ENCODE measurements at regions not wholly inside any gene's neighbourhood (a gene's known extent, or its start where the extent isn't known, plus 50 kb on each side); places are given as distances from the start of the nearest gene placed in this dataset.

DNA sequence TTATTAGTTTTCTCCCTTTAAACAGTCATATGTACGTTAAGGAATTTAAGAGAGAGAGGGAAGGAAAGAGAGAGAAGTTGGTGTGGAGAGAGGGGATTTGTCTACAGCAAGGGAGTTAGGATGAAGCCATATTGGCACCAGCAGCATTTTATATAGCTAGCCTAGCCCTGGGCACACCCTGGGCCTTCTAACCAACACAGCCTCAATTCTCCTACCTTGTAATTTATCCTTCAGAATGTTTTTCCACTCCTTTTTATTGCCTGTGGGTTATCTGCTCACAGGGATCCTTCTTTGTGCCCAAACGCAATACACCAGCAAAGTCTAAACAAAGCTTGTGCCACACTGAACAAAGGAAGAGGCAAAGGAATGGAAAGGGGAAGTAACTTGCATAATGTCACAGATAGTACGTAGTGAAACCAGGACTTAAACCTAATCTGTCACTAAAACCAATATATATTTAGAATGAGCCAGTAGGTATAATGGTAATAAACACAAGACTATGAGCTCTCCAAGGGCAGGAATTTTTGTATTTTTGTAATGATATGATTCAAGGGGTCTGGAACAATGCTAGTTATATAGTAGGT lies 613.8 kb upstream of the TENM4 start:
- DNase-seq (ENCODE audit: low spot score), result no peak

DNA sequence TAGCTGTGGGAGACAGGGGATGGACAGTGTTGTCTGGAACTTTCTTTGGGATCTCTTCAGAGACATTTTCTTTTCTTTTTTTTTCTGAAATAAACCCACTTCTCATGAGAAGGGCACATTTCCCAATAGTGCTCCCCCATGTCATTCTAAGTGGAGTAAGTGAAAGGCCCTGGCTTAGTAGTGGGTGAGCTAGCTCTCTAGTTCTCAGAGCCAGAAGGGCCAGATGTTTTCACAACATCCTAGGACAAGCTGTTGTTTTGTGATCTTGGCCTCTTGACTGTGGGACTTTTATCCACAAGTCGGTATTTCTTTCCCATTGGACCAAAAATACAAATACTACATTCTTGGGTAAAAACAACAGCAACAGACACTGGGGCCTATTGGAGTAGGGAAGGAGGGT lies 607.7 kb upstream of the TENM4 start:
- no peak for DNase-seq (ENCODE audit: low spot score)

DNA sequence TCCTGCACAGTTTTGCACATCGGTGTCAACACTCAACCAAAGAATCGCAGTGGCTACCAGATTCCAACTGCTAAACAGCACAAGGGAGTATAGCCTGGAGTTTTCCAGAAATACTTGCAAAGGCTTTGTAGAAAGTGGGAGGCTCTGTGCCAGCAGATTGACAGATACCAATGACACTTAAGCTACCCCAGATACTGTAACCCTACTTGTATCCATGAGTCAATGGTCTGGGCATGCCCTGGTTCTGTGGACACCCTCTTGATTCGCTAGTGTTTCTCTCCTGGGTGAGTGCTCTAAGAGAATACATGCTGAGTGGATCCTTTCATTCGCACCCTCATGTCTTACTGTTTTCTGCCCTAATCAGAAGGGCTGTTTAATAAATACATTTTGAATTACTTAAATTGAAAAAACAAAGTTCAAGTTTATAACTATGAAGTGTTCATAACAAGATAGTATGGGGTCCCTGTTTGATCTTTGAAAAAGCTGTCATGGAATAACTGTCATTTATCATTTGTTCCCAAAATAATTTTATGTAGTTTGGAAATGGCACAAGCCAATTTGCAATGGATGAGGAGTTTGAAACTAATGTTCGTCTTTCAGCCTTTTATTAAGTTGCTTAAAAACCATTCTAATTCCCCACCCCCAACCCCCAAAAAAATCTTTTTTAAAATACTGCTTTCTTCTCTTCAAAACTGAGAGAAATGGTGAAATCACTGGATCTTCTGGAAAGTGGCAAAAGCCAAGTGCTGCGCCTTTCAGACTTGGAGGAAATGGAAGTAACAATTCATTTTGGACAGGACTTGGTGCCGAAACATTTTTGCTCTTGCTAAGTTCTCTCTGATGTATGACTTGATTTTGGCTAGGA lies 600.5 kb upstream of the TENM4 start:
- DNase-seq (ENCODE audit: low spot score), result no peak

DNA sequence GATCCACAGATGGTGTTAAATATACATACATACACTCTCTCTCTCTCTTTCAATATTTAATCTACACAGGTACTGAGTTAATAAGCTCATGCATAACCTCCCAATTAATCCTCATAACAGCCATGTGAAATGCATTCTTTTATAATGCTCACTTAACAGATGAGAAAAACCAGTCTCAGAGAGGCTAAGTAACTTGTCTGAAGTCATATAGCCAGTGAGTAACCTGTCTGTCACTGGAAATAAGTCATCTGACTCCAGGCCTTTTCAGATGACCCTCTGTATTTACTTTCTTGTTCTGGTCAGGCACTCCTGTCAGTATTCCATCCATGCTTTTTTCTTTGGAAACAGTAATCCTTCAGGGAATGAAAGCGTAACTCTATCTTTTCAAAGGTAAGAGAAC lies 594.0 kb upstream of the TENM4 start:
- no peak for DNase-seq (ENCODE audit: low spot score)

DNA sequence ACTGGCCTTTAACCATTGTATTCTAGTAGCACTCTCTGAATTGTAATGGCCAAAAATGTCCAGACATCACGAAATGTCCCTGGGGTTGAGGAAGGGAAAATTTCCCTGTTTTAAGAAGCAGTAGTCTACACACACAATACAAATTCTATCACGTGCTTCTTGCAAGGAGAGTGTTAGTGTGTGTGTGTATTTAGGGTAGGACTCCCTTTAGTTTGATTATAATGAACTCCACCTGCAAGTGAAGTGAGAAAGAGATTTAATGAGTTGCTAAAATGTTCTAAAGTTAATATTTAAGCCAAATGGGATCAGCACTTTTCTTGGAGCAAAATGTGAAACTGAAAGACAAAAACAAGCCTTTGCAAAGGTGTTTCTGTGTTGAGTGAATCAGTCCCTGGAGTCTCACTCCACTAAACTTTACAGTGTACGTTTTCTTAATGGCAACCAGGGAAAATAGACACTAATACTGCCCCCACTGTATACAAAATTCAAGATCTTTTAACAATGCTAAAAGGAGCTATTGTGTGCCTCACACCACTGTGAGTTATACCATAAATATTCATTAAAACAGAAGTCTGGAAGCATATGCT lies 590.3 kb upstream of the TENM4 start:
- no peak for DNase-seq (ENCODE audit: low spot score)

DNA sequence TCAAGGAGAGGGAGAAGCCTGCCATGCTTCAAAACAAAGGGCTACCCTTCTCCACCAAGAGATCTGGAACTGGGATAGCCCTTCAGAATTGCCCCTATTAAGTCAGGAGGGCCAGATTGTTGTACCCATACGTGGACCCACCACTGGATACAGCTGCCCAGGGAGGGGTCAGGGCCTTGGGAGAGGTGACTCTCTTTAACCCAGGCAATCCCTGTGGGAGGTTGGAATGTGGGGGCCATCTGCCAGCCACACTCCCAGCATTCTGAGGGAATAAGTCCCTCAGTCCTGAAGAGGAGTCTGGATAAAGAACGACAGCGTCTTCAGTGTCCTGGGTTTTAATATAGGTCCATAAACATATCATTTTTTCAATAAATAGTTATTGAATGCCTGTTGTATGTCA lies 588.2 kb upstream of the TENM4 start:
- DNase-seq (ENCODE audit: low spot score), result no peak

DNA sequence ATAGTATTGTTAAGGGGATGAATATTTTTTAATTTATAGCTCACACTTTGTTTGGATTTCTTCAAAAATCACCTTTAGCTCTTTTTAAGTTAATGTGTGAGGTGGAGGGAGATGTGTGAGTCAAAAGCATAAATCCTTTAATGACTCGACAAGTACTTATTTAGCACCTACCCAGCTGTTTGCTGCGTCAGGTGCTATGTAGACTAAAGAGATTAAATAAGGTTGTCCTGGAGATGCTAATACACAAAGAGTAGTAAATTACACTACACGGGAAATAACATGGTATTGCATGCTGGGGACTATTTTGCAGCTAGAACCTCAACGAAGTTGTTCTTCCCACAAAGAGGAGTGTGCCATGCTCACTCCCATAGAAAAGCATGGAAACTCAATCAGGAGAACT lies 583.3 kb upstream of the TENM4 start:
- DNase-seq (ENCODE audit: low spot score), result no peak

DNA sequence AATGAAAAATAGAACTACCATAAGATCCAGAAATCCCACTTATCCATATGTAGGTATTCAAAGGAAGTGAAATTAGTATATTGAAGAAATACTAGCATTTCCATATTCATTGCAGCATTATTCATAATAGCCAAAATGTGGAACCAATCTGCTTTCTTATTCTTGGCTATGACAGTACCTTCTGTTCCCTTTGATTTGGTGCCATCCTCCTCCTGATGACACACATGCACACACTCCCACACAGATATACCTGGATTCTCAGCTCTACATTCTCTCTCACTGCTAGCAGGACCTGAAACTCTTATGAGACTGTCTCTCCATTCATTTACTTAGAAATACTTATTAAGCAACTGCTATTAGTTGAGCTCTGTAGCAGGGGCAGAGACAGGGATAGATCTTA lies 582.6 kb upstream of the TENM4 start:
- DNase-seq (ENCODE audit: low spot score), result no peak

DNA sequence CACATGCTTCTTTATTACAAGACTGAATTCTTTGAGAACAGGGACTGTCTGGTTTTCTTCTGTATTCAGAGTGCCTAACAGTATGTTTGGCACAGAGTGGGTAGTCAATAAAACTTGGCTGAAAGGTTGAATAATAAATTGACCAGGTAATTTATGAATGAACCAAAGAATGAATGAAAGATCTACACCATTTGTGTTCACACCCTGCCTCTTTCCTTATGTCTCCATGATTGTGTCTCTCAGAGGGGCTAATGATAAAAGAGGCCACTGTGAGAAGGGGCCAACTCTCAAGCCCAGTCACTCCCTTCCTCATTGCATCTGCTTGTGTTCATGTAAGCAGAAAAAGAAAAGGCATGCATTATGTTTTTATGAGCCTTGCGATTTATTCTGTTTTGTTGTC lies 569.7 kb upstream of the TENM4 start:
- no peak for DNase-seq (ENCODE audit: low spot score)

DNA sequence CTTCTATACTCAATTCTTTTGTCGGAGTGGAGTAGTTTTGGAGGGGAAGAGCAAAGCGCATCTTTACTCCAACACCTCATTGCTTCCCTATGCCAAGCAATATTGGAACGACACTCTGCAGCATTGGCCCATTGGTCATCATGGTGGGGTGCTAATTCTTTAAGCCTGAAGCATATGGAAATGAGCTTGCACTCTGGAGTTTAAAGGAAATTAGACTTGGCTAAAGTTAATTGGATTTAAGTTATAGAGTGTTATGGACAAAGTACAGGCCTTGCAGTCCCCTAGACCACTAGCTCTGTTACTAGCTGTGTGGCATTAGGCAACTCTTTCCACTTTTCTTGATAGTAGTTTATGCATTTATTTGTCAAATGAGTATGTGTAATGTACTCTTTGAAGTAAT lies 568.3 kb upstream of the TENM4 start:
- no peak for DNase-seq (ENCODE audit: low spot score)

DNA sequence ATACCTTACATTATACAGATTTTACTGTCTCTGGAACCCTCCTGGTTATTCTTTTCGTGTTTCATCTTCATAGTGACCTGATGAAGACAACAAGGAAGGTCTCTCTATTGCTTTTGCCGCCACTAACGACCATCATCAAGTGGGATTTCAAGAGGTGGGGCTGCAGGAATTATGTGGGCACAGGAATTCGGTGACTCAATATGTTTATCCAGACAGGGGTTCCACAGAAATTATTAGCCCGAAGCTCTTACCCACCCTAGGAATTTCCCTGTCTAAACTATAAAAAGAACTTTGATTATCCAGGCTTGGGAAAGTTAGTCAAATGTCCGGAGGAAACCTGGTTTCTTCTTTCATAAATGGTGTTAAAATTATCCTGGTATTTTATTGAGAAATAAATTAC lies 566.8 kb upstream of the TENM4 start:
- no peak for DNase-seq (ENCODE audit: low spot score)

DNA sequence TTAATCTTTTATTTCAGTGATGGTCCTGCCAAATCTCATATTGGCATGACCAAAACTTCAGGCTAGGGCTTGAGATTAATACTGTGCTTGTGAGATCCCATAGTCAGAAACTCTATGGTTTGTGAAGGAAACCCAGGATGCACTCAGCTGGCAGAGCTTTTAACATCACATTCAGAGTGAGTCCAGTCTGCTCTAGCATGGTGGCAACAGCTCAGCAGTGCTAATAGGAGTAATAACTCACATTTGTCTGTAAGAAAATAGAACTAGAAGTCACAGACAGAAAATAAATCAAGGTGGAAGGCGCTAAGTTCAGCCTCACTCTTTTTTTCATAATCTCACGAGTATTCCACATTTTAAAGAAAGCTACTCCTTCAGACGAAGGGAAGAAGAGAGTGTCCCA lies 549.3 kb upstream of the TENM4 start:
- DNase-seq (ENCODE audit: low spot score), result no peak

DNA sequence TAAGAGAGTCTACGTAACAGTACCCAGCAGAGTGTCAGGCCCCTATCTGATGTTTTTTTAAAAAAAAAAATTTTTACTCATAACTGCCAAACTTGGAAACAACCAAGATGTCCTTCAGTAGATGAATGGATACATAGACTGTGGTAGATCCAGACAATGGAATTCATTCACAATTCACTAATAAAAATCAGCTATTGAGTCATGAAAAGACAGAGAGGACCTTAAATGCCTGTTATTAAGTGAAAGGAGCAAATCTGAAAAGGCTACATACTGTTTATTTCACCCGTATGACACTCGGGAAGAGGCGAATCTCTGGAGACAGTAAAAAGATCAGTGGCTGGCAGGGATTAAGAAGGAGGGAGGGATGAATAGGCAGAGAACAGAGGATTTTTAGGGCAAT lies 541.4 kb upstream of the TENM4 start:
- no peak for DNase-seq (ENCODE audit: low spot score)

DNA sequence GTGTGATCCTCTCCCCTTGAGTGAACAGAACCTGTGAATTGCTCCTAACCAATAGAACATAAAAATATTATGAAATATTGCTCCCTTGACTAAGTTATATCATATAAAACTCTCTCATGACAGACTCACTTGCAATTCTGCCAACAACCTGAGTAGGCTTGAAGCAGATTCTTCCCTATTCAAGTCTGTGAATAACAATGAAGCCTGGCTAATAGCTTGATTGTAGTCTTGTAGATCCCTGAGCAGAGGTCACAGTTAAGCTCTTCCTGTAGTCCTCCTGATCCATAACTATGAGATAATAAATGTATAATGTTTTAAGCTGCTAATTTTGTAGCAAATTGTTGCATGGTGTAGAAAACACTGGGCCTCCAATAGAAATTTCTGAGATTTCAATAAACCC lies 540.1 kb upstream of the TENM4 start:
- no peak for DNase-seq (ENCODE audit: low spot score)

DNA sequence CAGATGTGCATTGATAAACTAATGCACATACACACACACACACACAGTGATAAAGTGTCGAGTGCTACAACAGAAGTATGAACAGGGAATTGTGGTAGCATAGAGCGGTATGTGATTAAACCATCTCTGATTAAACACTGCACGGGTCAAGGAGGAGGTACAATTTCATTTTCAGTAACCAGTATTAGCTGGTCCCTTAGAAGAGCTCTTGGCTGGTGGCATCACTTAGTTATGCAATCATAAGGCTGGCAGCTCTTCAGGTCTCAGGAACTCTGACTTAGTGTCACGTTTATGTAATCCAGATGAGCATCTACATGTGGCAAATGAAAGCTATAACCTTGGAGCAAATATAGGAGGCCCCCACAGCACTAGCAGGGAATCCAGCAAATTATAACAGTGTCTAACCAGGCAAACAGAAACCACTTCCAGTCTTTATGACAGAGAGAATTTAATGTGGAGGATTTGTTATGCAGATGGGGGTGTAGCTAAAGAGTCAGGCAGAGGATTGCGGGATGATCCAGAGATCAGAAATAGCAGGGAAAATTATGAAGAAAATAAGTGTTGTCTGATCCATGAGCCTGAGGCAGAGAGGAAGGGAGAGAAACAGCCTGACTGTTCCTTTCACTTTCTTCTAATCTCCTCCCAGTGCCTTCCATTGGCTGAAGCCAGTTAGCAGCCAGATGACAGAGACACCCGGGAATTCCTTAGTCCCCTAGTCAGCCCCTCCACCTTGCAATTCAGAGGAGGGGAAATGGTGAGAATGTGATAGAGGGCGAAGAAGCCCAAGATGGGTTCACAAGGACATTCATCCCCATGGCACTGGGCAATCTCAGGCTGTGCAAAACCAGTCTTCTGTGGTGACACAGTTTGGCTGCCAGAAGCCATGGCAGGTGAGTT lies 533.1 kb upstream of the TENM4 start:
- no peak for DNase-seq (ENCODE audit: low spot score)

DNA sequence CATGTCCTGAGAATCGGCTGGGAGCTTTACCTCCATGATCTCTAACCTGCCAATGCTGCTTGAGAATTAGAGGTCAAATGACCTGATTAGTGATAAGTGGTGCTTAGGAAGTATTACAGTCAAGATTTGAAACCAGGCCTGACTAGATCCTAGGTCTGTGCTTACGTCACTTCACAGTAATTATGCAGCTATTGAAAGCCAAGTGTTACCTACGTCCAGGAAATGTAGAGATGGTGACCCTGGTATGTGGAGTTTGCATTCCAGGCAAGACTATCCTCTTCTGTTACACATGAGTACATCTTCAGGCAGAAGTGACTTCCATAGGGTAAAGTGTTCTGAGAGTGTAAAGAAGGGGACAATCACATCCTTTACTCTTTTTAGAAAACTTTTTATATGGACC lies 530.4 kb upstream of the TENM4 start:
- no peak for DNase-seq (ENCODE audit: low spot score)

DNA sequence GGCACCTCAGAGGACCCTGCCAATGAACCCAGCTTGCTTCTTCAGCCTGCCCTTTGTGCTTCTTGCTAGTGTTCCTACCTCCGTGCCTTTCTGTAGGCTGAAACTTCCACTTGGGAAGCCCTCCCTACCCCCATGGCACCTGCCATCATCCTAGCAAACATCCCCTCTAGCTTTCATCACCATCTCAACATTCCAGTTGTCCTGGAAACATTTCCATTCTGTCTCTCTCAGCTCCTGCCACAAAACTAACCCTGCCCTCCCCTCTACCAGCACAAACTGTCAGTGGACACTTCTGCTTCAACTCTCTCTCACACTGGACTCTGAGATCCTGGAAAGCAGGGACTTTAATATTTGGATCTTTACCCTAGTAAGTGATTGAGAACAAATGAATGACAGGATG lies 525.8 kb upstream of the TENM4 start:
- no peak for DNase-seq (ENCODE audit: low spot score)

DNA sequence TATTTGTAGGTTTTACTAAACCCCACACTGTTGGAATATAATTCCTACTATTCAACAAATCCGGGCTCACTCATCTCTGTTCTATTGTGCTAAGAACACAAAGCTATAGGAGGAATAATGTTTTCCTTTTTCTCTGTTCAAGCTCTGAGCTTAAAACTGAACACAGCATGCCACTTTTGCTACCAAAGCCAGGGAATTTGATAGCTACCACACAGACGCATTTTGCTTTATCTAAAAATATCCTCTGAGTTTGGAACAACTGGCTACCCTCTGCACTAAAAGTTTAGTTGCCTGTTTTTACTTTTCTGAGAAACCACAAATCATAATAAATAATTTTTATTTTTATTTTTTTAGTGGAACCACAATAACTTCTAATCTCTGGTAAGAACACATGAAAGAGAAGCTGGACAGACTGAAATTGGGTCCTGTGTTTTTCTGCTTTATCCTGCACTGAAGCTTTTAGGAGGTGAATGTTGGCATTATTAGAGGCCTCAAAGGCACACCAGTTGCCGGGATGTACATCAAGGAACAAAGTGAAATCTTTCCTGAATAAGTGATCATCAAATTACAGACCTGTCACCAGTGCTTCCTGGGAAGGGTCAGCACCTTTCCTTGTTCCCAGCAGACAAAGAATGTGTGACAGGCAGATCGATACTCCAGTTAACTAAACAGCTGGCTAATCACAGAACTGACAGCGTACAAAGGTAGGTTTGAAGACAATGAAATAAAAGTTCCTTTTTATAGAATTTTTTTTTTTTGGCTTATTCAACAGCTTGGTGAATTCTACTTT lies 523.2 kb upstream of the TENM4 start:
- DNase-seq (ENCODE audit: low spot score), result no peak

DNA sequence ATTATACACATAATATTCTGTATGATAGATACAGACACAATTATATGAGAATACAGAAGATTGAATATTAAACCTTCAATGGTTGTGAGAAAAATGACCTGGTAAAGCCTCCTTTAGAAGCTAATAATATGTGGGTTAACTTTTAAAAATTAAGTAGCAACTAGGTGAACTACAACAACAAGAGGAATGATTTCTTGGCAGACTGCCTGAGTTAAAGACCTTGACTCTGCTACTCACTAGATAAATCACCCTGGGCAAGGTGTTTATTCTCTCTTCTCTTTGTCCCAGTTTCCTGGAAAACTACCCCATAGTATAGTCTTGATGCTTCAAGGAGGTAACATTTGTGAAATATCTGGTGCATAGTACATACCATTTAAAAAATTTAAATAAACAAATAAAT lies 519.6 kb upstream of the TENM4 start:
- no peak for DNase-seq (ENCODE audit: low spot score)

DNA sequence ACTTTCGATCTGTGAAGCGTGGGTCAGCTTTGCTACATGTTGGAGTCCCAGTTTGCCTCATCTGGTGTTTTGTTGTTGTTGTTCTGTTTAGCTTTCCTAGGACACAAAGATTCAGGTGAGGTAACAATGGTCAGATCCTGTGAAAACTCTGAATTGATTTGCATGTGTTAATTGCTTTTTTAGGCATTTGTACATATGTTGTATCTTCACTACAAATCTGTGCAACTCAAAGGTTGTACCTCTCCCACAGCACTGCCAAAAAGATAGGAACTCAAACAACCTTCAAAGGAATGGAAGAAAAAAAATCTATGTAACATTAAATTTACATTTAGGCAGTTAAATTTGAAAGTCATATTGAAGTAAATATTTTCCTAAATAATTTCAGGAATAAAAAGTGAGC lies 518.5 kb upstream of the TENM4 start:
- no peak for DNase-seq (ENCODE audit: low spot score)

DNA sequence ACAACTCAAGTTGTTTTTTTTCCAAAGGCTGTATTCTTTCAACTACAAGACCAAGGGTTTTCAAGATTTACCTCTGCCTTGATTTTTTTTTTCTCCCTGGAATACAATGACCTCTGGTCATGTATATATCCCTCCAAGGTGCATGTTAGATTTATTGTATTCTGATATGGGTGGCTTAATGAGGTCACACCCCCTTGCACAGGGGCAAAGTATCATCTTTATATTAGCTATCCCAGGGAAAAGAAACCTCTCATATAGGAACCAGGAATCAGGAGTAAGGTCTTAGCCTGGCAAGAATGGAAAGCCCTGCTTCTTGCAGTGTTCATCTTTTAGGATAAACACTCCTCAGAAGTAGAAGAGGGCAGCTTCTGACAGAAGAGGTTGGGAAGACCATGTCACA lies 516.9 kb upstream of the TENM4 start:
- no peak for DNase-seq (ENCODE audit: low spot score)

DNA sequence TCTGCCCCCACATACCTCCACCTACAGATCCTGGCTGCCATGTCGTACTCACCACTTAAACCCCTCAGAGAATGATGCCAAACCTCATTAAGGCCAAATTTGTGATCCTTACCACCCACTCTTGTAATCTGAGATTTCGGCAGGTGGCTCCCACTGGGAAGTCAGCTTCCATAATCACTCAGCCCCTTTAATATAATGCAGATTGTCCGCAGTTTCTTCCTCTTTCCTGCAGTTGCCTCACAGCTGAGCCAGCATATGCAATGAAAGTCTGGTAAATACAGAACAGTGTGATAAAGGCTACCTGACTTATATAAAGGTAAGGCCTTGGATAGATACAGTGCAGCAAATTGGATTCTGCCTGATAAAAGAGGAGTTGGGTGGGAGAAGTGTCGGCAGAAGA lies 515.2 kb upstream of the TENM4 start:
- DNase-seq (ENCODE audit: low spot score), result no peak
